PFSK-1 (cell line): ENCODE measurements at regions not wholly inside any gene's neighbourhood (a gene's known extent, or its start where the extent isn't known, plus 50 kb on each side); places are given as distances from the start of the nearest gene placed in this dataset.

Experiments
- FOXP2 ChIP-seq: optimal IDR thresholded peaks from 2 replicates; pipeline ENCODE3; 2011; ENCODE audit warnings: borderline replicate concordance, control low read depth, inconsistent platforms; ENCODE audit not compliant: insufficient read depth; ENCODE audit errors: extremely low read length, extremely low read depth
- POLR2AphosphoS5 ChIP-seq: IDR thresholded peaks from 2 replicates; pipeline ENCODE4 v1.6.1; 2012; ENCODE audit warnings: low read depth, mild to moderate bottlenecking, control low read depth, low read length, moderate library complexity
- SIN3A ChIP-seq: IDR thresholded peaks from 2 replicates; pipeline ENCODE4 v1.6.1; 2012; ENCODE audit warnings: mild to moderate bottlenecking, low read length, moderate library complexity, borderline replicate concordance; ENCODE audit not compliant: insufficient read depth
- TAF1 ChIP-seq: IDR thresholded peaks from 2 replicates; pipeline ENCODE4 v1.6.1; 2012; ENCODE audit warnings: low read length, control low read depth, borderline replicate concordance; ENCODE audit not compliant: insufficient read depth
- TF ChIP-seq, protein P1 (sequence below), 2 experiments: IDR thresholded peaks; 2 replicates each; pipeline versions ENCODE4 v1.6.1 to v1.8.0; 2011 to 2012; ENCODE audit warnings: low read depth in 2 of 2, low read length in 2 of 2, control low read depth in 1 of 2, inconsistent platforms in 1 of 2, mild to moderate bottlenecking in 1 of 2, moderate library complexity in 1 of 2; ENCODE audit not compliant: insufficient read depth in 1 of 2

DNA sequence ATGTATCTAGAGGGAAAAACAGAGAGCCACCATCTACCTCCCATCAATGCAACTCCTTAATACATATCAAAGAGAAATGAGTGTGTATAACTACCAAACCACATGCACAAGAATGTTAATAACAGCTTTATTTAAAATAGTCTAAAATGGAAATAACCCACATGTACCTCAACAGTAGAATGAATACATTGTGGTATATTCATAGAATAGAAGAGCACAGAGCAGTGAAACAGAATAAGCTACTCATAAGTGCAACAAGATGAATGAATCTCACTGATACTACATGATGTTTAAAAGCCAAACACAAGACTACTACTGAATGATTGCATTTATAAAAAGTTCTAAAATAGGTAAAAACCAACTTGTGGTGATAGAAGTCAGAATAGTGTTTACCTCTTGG, 232.5 kb downstream of the BTG1 start:
- TF ChIP-seq TAF1 (no peak), POLR2AphosphoS5 (no peak), SIN3A (no peak)
- TF ChIP-seq, protein P1, sequence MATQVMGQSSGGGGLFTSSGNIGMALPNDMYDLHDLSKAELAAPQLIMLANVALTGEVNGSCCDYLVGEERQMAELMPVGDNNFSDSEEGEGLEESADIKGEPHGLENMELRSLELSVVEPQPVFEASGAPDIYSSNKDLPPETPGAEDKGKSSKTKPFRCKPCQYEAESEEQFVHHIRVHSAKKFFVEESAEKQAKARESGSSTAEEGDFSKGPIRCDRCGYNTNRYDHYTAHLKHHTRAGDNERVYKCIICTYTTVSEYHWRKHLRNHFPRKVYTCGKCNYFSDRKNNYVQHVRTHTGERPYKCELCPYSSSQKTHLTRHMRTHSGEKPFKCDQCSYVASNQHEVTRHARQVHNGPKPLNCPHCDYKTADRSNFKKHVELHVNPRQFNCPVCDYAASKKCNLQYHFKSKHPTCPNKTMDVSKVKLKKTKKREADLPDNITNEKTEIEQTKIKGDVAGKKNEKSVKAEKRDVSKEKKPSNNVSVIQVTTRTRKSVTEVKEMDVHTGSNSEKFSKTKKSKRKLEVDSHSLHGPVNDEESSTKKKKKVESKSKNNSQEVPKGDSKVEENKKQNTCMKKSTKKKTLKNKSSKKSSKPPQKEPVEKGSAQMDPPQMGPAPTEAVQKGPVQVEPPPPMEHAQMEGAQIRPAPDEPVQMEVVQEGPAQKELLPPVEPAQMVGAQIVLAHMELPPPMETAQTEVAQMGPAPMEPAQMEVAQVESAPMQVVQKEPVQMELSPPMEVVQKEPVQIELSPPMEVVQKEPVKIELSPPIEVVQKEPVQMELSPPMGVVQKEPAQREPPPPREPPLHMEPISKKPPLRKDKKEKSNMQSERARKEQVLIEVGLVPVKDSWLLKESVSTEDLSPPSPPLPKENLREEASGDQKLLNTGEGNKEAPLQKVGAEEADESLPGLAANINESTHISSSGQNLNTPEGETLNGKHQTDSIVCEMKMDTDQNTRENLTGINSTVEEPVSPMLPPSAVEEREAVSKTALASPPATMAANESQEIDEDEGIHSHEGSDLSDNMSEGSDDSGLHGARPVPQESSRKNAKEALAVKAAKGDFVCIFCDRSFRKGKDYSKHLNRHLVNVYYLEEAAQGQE (IDR thresholded peaks at IDR 0.05; ENCODE audit: insufficient read depth in 1 of 2, low read depth in 2 of 2, low read length in 2 of 2), result no peak

DNA sequence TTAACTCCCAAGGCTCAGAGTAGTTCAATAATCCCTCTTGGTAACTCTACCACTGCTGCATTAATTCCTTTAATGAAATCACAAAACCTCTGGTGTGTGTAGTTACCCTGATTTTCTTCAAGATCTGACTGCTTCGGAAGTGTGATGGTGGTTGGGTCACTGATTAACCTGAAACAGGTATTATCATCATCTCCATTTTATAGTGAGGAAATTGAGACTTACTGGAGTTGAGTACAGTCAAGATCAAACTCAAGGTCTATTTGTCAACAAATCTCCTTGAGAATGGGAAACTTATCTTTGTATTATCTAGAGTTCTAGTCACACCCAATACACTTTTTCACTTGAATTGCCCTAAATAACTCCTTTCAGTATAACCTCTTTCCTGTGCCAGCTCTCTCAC, 233.5 kb downstream of the BTG1 start:
- TF ChIP-seq FOXP2, result no peak
- no peak for TF ChIP-seq POLR2AphosphoS5
- TF ChIP-seq SIN3A, result no peak
- TF ChIP-seq TAF1, result no peak
- TF ChIP-seq, protein P1 (IDR thresholded peaks at IDR 0.05; ENCODE audit: insufficient read depth in 1 of 2, low read depth in 2 of 2, low read length in 2 of 2), result no peak

- no peak for TF ChIP-seq POLR2AphosphoS5
- no peak for TF ChIP-seq TAF1
- no peak for TF ChIP-seq SIN3A
- TF ChIP-seq, protein P1 (IDR thresholded peaks at IDR 0.05; ENCODE audit: insufficient read depth in 1 of 2, low read depth in 2 of 2, low read length in 2 of 2), result no peak
- no peak for TF ChIP-seq FOXP2
These were observed 234.7 kb downstream of the BTG1 start for GRCh38 chr12:91910871-91911388.

- TF ChIP-seq POLR2AphosphoS5 (no peak), FOXP2 (no peak), TAF1 (no peak), SIN3A (no peak)
- TF ChIP-seq, protein P1 (IDR thresholded peaks at IDR 0.05; ENCODE audit: insufficient read depth in 1 of 2, low read depth in 2 of 2, low read length in 2 of 2), result no peak
These were observed 242.6 kb downstream of the BTG1 start for GRCh38 chr12:91902860-91903683.
